Hippocampal formation (tissue), 2 donors: ENCODE measurements at regions not wholly inside any gene's neighbourhood (a gene's known extent, or its start where the extent isn't known, plus 50 kb on each side); places are given as distances from the start of the nearest gene placed in this dataset.
A peak's percentile ranks its signal among the peaks of the same experiment; 100 is the strongest.

Experiments used
- DNase-seq, 2 donors: peaks; one replicate each; lab custom pipeline; 2025; lab: John Stamatoyannopoulos, UW

- no peak for DNase-seq
Measured at GRCh38 chr14:21735200-21735599, 61.6 kb upstream of the OR4E1 start.

DNA sequence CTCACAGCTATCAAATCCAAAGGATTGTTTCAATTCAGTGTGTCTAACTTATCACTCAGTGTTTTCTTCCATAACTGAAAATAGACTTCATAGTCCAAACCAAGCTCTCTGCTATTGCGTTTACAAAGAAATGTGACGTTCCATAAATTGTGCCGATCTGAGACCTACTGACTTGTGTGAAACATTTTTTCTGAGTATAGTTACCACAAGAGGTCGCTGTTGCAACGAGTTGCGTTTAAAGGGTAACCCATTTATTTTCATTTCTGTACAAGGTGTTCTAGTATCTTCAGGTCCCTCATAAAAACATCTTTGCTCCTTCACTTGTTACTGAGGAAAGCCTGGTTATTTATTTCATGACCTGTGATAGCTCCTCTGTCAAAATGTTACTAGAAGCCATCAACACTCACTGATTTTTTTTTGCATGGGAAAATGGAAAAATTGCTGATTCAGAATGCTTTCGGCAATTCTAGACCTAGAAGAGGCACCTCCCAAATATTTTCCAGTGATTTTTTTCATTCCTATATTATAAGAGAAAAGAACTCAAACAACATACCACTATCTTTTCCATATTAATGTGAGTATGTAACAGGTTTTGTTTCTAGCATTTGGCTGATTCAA, 60.9 kb upstream of the OR4E1 start:
- peak in 1 of 2 donors; percentile 17 for DNase-seq

- DNase-seq = no peak
Measured at GRCh38 chr14:21729703-21730233, 56.1 kb upstream of the OR4E1 start.

DNA sequence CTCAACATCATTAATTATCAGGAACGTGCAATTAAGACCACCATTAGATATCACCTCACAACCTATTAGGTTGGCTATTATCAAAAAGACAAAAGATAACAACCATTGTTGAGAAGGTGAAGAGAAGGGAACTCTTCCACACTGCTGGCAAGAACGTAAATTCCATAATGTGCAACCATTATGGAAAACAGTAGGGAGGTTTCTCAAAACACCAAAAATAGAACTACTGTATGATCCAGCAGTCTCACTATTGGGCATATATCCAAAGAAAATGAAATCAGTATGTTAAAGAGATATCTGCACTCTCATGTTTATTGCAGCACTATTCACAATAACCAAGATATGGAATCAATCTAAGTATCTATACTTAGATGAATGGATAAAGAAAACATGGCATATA, 51.6 kb upstream of the OR4E1 start:
- no peak for DNase-seq

GRCh38 chr14:21724090-21724973, 50.7 kb upstream of the OR4E1 start:
- DNase-seq = no peak

GRCh38 chr14:21723431-21724045, 49.9 kb upstream of the OR4E1 start:
- no peak for DNase-seq
